Prostate gland (tissue), 2 donors: ENCODE measurements at regions not wholly inside any gene's neighbourhood (a gene's known extent, or its start where the extent isn't known, plus 50 kb on each side); places are given as distances from the start of the nearest gene placed in this dataset.

Source experiments
- DNase-seq: peaks from one replicate; pipeline ENCODE4 v3.0.0-alpha.2; 2019; ENCODE audit warnings: low spot score
- H3K27ac ChIP-seq, 2 donors: fragments of 200-600 bp; sonication (generic); 2 replicates each; pipeline ENCODE4 v1.5.1; 2017 to 2019
- H3K27me3 ChIP-seq: fragments of 200-600 bp; sonication (generic); replicated peaks from 2 replicates; pipeline ENCODE4 v1.5.1; 2019; ENCODE audit not compliant: insufficient read depth
- H3K36me3 ChIP-seq, 2 donors: fragments of 200-600 bp; sonication (generic); 1 replicate in 1 of 2; 2 replicates in 1 of 2; pipeline versions ENCODE4 v1.5.1 to v1.8.1; 2017 to 2019
- H3K4me1 ChIP-seq: fragments of 200-600 bp; sonication (generic); replicated peaks from 2 replicates; pipeline ENCODE4 v1.5.1; 2019
- H3K4me3 ChIP-seq, 2 donors: fragments of 200-600 bp; sonication (generic); 2 replicates each; pipeline ENCODE4 v1.5.1; 2017 to 2019
- H3K9me3 ChIP-seq: fragments of 200-600 bp; sonication (generic); 2 replicates; pipeline ENCODE4 v1.5.1; 2017
- CTCF ChIP-seq, 4 experiments: fragments of 200-600 bp in 2 of 4; fragments of 450-650 bp in 2 of 4; sonication (generic) in 2 of 4; IDR thresholded peaks; 1 replicate in 3 of 4; 2 replicates in 1 of 4; pipeline ENCODE4 v1.5.1; 2016 to 2019; ENCODE audit warnings: antibody characterized with exemption in 4 of 4, mild to moderate bottlenecking in 2 of 4, moderate library complexity in 2 of 4
- POLR2A ChIP-seq: fragments of 450-650 bp; IDR thresholded peaks from one replicate; pipeline ENCODE4 v1.6.1; 2016; ENCODE audit warnings: antibody characterized with exemption, mild to moderate bottlenecking
- POLR2AphosphoS5 ChIP-seq: sonication (generic); formaldehyde crosslinking; IDR thresholded peaks from one replicate; pipeline ENCODE4 v1.6.1; 2017; ENCODE audit warnings: antibody characterized with exemption
- WGBS: methylation state at CpG from one replicate; pipeline ENCODE4 v1.1.5; 2018; 5-methylcytosine and 5-hydroxymethylcytosine counted together
- intact Hi-C: fragments of 100-400 bp; cut with DNase I; formaldehyde crosslinking; loops from one replicate; pipeline ENCODE4 v1.14.2; 2022

GRCh38 chr11:29210426-29210825 is 806.4 kb downstream of the KCNA4 start:
- Histone ChIP-seq H3K4me3 (no peak overlapping the region), H3K9me3 (no peaks in the 10 kb centered on the region), H3K27me3 (no peaks in the 10 kb centered on the region), H3K4me1 (no peaks in the 10 kb centered on the region), H3K36me3 (no peaks in the 10 kb centered on the region), H3K27ac (no peak overlapping the region)
- intact Hi-C loops = no loop called here
- no peak for DNase-seq
- TF ChIP-seq POLR2A = no peak
- TF ChIP-seq POLR2AphosphoS5 = no peak
- TF ChIP-seq CTCF (IDR thresholded peaks at IDR 0.05) = no peak
- WGBS = 91% methylated on average over 2 of the region's 2 CpGs

GRCh38 chr11:29208117-29208516 is 808.7 kb downstream of the KCNA4 start:
- intact Hi-C loops = no loop called here
- no peak overlapping the region for H3K4me3 ChIP-seq
- WGBS = 51% methylated on average over 2 of the region's 2 CpGs
- H3K9me3 ChIP-seq = no peaks in the 10 kb centered on the region
- DNase-seq = no peak
- no peaks in the 10 kb centered on the region for H3K27me3 ChIP-seq
- H3K27ac ChIP-seq = no peak overlapping the region
- H3K36me3 ChIP-seq = no peaks in the 10 kb centered on the region
- TF ChIP-seq POLR2A (no peak), POLR2AphosphoS5 (no peak), CTCF (IDR thresholded peaks at IDR 0.05) (no peak)
- no peaks in the 10 kb centered on the region for H3K4me1 ChIP-seq

- intact Hi-C loops = no loop called here
- no peaks in the 10 kb centered on the region for H3K36me3 ChIP-seq
- TF ChIP-seq CTCF (IDR thresholded peaks at IDR 0.05) = no peak
- TF ChIP-seq POLR2A = no peak
- TF ChIP-seq POLR2AphosphoS5 = no peak
- H3K4me3 ChIP-seq = no peak overlapping the region
- no peaks in the 10 kb centered on the region for H3K27me3 ChIP-seq
- H3K27ac ChIP-seq = no peak overlapping the region
- H3K4me1 ChIP-seq = no peaks in the 10 kb centered on the region
- WGBS = 61% methylated on average over 11 of the region's 11 CpGs
- DNase-seq = no peak
- no peaks in the 10 kb centered on the region for H3K9me3 ChIP-seq
Observed at GRCh38 chr11:29200791-29201562, 815.9 kb downstream of the KCNA4 start.

GRCh38 chr11:29190313-29190712 is 826.5 kb downstream of the KCNA4 start:
- Histone ChIP-seq H3K36me3 (no peaks in the 10 kb centered on the region), H3K4me3 (no peak overlapping the region), H3K27me3 (no peaks in the 10 kb centered on the region), H3K4me1 (no peaks in the 10 kb centered on the region), H3K9me3 (no peaks in the 10 kb centered on the region), H3K27ac (no peak overlapping the region)
- intact Hi-C loops = no loop called here
- TF ChIP-seq POLR2A = no peak
- no peak for TF ChIP-seq POLR2AphosphoS5
- TF ChIP-seq CTCF (IDR thresholded peaks at IDR 0.05) = no peak
- no peak for DNase-seq

GRCh38 chr11:29187215-29187614 is 829.6 kb downstream of the KCNA4 start:
- no peak overlapping the region for H3K27ac ChIP-seq

More at GRCh38 chr11:29187215-29187614, 829.6 kb downstream of the KCNA4 start:
- Histone ChIP-seq H3K4me1 (no peaks in the 10 kb centered on the region), H3K36me3 (no peaks in the 10 kb centered on the region), H3K4me3 (no peak overlapping the region), H3K9me3 (no peaks in the 10 kb centered on the region), H3K27me3 (no peaks in the 10 kb centered on the region)
- DNase-seq = no peak
- intact Hi-C loops = no loop called here
- 92% methylated on average over 1 of the region's 1 CpG for WGBS
- TF ChIP-seq POLR2A (no peak), CTCF (IDR thresholded peaks at IDR 0.05) (no peak), POLR2AphosphoS5 (no peak)
